GM10248 (cell line): ENCODE measurements at regions not wholly inside any gene's neighbourhood (a gene's known extent, or its start where the extent isn't known, plus 50 kb on each side); places are given as distances from the start of the nearest gene placed in this dataset.

Experiments
- CTCF ChIA-PET: fragments of 300-600 bp; sonication (Branson Sonifier 250); formaldehyde crosslinking; extraction: SDS; loops from one replicate; lab custom pipeline; 2021; ENCODE audit warnings: antibody characterized with exemption; lab: Yijun Ruan, JAX
- POLR2A ChIA-PET: fragments of 350-650 bp; sonication (Branson Sonifier 250); formaldehyde crosslinking; extraction: SDS; loops from one replicate; lab custom pipeline; 2020; ENCODE audit warnings: antibody characterized with exemption; lab: Yijun Ruan, JAX
- DNase-seq: peaks from one replicate; pipeline ENCODE4 v3.0.0; 2012; ENCODE audit errors: extremely low spot score
- CTCF ChIP-seq: IDR thresholded peaks from 2 replicates; pipeline ENCODE4 v1.5.1; 2012; ENCODE audit warnings: mild to moderate bottlenecking, low read depth; ENCODE audit errors: extremely low read depth, missing control alignments, control extremely low read depth

GRCh38 chr9:126238415-126238814 is 88.2 kb upstream of the MVB12B start:
- ChIA-PET CTCF (no interaction called here), POLR2A (no interaction called here)

GRCh38 chr9:126239515-126239914 is 87.1 kb upstream of the MVB12B start:
- no peak for DNase-seq
- CTCF ChIA-PET = no interaction called here
- TF ChIP-seq CTCF = no peak
- POLR2A ChIA-PET = no interaction called here

More at GRCh38 chr9:126238415-126238814, 88.2 kb upstream of the MVB12B start:
- no peak for DNase-seq
- no peak for TF ChIP-seq CTCF

- no peak for DNase-seq
- ChIA-PET POLR2A (no interaction called here), CTCF (no interaction called here)
- TF ChIP-seq CTCF = no peak
Observed at GRCh38 chr9:126240835-126241234, 85.8 kb upstream of the MVB12B start.

GRCh38 chr9:126248680-126249079 is 77.9 kb upstream of the MVB12B start:
- no peak for DNase-seq
- ChIA-PET CTCF (no interaction called here), POLR2A (no interaction called here)
- no peak for TF ChIP-seq CTCF

- CTCF ChIA-PET = no interaction called here
- no peak for TF ChIP-seq CTCF
- no peak for DNase-seq
- POLR2A ChIA-PET = no interaction called here
Observed at GRCh38 chr9:126261584-126262356, 64.9 kb upstream of the MVB12B start.

- ChIA-PET POLR2A (no interaction called here), CTCF (no interaction called here)
- DNase-seq = no peak
- TF ChIP-seq CTCF = no peak
Observed at GRCh38 chr9:126262738-126263137, 63.9 kb upstream of the MVB12B start.
